M059J (cell line): ENCODE measurements at regions not wholly inside any gene's neighbourhood (a gene's known extent, or its start where the extent isn't known, plus 50 kb on each side); places are given as distances from the start of the nearest gene placed in this dataset.
"Not testable (repeated sequence)": the region's sequence is repeated elsewhere in the genome, so short reads cannot be mapped to it uniquely, and the experiment has no call there.

Source experiments
- DNase-seq: peaks from one replicate; pipeline ENCODE4 v3.0.0-alpha.2; 2012; ENCODE audit warnings: low read depth

GRCh38 chr3:103786296-103786695 lies 1351.5 kb downstream of the ZPLD1 start:
- peak; percentile 1 for DNase-seq

DNA sequence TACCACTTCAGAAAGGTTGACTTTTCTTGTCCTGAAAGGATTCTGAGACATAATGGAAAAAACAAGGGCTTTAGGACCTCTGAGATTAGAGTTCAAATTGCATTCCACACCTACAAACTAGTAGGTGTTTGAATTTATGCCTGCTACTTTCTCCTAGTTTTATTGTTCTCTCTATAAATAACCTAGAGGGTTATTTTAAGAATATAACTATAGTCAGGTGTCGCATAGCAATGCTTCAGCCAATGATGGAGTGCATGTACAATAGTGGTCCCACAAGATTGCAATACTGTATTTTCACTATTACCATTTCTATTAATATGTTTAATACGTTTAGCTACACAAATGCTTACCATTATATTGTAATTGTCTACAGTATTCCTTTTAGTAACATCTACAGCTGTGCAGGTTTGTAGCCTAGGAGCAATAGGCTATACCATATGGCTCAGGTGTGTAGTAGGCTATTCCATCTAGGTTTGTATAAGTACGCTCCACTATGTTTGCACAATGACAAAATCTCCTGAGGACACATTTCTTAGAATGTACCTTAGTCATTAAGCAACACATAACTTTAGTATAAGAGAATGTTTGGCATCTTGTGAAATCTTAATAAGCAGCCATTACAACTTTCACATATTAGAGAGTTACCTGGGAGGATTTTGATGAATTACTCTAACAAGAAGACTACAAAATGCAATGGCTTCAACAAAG lies 1352.5 kb downstream of the ZPLD1 start:
- DNase-seq: no peak

- no peak for DNase-seq
Observed at GRCh38 chr3:103787879-103788278, 1353.1 kb downstream of the ZPLD1 start.

DNA sequence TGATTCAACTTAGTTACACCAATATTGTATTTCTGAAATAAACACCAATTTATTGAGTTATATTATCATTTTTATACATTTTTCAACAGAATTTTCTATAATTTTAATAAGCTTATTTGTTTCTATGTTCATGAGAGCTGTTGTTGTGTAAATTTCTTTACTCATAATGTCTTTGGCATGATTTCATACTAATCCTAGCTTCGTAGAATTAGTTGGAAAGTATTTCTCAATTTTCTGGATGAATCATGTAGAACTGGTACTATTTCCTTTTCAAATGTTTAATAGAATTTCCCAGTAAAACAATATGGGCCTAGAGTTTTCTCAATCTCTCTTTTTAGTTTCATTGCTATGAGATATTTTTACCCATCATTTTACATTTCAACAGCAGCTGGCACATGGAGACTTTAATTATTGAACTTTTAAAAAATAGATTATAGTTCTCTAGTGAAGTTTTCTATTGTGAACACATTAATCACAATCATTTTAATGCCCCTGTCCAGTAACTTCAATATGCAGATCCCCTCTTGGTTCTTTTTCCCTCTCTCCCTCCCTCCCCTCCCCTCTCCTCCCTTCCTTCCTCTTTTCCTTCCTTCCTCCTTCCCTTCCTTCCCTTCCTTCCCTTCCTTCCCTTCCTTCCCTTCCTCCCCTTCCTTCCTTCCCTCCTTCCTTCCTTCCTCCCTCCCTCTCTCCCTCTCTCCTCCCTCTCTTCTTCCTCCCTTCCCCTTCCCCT lies 1357.1 kb downstream of the ZPLD1 start:
- no peak for DNase-seq

DNA sequence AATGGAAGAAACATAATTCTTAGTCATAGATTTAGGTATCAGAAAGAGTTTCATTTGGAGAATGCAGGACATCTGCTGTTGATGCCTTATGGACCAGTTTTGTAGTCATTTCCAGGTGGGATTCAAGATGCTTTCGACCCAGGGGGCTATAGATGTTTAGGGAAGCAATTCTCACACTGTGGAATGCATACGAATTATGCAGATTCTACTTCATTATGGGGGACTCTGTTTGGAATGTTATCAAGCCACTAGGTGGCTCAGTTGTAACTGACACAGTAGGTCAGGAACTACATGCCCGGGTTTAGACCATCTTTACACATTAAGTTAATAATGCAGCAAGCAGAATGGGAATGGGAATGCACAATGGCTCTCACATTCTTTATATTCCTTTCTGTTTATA lies 1359.8 kb downstream of the ZPLD1 start:
- peak; percentile 7 for DNase-seq

- DNase-seq: no peak
Observed at GRCh38 chr3:103796068-103796467, 1361.3 kb downstream of the ZPLD1 start.

GRCh38 chr3:103803787-103804186 lies 1369.0 kb downstream of the ZPLD1 start:
- no peak for DNase-seq

GRCh38 chr3:103810167-103810566 lies 1375.4 kb downstream of the ZPLD1 start:
- DNase-seq: no peak

DNA sequence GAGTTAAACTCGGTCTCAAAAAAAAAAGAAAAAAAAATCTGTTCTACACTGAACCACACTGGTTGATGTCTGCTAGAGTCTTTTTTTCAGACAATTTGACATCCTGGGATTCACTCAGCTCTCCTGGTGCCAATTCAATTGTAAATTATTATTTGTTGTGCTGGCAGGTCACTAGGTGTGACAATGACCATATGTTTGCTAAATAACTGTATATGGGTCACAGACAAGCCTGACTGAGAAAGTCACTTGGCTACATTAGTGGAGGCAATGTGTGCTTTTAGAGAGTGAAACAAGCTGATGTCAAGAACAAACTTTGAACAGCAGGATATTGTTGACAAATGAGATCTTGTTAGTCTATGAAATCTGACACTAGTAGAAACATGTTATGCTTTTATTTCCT lies 1379.1 kb downstream of the ZPLD1 start:
- DNase-seq: no peak

DNA sequence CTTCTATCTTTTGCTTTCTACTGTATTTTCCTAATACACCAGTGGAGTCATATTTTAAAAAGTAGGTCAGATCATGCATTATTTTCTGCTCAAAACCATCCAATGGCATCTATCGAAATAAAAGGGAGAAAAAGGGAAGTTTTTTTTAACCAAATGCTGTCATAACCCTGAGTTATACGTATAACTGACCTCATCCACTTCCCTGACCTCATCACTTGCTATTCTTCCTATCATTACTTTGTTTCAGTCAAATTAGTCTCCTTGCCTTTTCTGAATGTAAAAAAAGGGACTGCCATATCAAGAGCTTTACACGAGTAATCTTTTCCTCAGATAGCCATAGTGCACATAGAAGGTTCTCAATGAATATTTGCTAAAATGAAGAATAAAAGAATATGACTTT lies 1383.6 kb downstream of the ZPLD1 start:
- no peak for DNase-seq

- DNase-seq: no peak
Observed at GRCh38 chr3:103818800-103819199, 1384.0 kb downstream of the ZPLD1 start.

DNA sequence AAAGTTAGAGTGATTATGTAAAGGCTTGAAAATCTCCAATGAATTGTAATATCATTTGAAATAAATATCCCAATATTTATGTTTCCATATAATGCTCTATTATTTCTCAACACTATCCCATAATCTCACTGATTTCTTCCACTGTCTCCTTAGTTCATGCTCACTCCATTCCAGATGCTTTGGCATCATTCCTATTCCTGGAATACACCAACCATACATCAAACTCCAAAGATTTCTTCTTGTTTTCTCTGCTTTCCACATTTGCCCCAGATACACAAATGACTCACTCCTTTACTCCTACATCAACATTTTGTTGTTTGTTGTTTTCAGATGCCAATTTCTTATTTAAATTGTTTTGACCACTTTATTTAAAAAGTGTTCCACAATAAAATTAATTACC lies 1390.8 kb downstream of the ZPLD1 start:
- no peak for DNase-seq

DNA sequence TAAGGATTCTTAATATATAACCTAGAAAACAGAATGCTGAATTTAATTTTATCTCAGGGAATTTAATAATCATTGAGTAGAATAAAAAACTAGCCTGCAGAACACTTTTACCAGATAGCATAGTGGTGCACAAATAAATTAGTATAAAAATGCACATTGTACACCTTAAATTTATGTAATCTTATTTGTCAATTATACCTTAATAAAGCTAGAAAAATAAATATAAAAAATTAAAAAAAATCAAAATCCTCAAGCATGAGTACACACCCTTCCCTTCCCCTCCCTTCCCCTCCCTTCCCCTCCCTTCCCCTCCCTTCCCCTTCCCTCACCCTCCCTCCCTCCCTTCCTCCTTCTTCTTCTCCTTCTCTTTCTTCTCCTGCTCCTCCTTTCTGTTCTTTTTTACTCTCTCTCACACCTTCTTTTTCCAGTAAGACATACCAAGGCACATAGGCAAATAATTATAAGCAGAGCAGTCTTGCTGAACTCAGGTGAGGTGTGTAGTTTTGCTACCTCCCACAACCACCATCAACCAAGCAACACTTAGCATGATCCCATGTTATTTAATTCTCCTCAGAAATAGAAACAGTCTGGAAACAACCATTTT lies 1395.0 kb downstream of the ZPLD1 start:
- no peak for DNase-seq

DNA sequence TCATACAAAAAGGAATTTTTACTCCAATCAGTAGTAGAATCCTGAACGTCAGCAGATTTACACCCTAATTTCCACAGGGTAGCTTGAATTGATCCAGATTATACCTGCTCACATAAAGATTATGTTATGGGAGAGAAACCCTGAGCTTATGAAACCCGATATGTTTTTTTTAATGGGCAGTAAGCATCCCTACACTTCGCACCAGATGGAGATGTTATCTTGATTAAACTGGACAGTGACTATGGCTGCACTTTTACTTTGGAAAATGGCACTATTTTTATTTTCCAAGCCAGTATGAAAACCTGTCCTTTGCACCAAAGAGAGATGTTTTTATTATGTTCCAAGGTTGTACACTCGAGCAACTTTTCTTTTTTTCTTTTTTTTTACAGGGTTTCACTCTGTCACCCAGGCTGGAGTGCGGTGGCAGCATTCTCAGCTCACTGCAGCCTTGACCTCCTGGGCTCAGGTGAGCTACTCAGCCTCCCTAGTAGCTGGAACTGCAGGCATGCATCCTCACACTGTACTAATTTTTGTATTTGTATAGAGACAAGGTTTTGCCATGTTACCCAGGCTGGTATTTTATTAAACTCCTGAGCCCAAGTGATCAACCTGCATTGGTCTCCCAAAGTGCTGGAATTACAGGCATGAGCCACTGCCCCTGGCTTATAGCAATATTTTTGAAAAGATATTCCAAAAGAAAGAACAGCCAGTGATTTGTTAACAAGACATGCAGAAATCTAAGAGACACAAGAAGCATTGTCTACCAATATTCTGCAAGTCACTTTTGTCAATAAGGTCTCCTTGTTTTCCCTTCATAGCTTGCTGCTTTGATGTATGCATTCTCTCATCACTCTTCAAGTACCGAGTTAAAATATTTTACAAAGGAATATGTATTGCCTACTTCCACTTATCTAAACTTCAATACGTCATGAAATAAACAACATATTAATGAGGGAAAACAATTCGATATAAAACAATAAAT lies 1412.6 kb downstream of the ZPLD1 start:
- no peak for DNase-seq

- no peak for DNase-seq
Observed at GRCh38 chr3:103851793-103852192, 1417.0 kb downstream of the ZPLD1 start.

GRCh38 chr3:103862415-103862814 lies 1427.6 kb downstream of the ZPLD1 start:
- no peak for DNase-seq

DNA sequence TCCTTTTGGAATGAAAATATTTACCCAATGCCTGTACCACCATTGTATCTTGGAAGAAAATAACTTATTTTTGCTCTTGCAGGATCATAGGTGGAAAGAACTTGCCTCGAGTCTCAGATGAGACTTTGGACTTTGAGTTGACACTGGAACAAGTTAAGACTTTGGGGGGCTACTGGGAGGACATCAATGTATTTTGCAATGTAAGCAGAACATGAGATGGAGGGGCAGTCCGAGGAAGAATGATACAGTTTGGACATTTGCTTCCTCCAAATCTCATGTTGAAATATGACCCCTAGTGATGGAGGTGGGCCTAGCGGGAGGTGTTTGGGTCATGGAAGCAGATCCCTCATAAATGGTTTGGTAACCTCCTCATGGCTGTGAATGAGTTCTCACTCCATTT lies 1428.6 kb downstream of the ZPLD1 start:
- DNase-seq: no peak

GRCh38 chr3:103866113-103866512 lies 1431.3 kb downstream of the ZPLD1 start:
- no peak for DNase-seq

- DNase-seq: no peak
Observed at GRCh38 chr3:103873021-103873420, 1438.2 kb downstream of the ZPLD1 start.

DNA sequence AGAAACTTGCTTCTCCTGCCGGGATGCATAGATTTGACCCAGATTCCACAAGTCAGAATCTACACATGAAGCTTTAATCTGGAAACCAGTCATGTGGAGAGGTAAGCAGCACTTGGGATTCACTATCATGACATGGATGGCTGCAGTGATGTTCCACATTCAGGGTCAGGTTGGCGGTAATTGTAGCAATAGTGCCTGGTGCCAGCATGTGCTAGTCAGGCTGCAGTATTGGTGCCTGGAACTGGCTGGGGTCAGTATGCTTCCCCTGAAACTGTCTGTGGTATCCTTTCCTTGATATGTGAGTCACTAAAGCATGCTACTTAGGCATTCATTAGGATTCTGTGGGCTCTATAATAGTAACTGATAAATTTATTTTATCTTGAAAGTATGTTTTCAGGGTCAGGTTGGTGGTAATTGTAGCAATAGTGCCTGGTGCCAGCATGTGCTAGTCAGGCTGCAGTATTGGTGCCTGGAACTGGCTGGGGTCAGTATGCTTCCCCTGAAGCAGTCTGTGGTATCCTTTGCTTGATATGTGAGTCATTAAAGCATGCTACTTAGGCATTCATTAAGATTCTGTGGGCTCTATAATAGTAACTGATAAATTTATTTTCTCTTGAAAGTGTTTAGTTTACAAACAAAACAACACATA lies 1439.2 kb downstream of the ZPLD1 start:
- no peak for DNase-seq

GRCh38 chr3:103881809-103882208 lies 1447.0 kb downstream of the ZPLD1 start:
- DNase-seq: not testable (repeated sequence)
